Mucosa of gallbladder (tissue), 1 donor: ENCODE measurements at regions not wholly inside any gene's neighbourhood (a gene's known extent, or its start where the extent isn't known, plus 50 kb on each side); places are given as distances from the start of the nearest gene placed in this dataset.
"Not testable (repeated sequence)": the region's sequence is repeated elsewhere in the genome, so short reads cannot be mapped to it uniquely, and the experiment has no call there.

Experiments used
- DNase-seq: peaks from one replicate; pipeline ENCODE4 v3.0.0-alpha.2; 2020; ENCODE audit warnings: low spot score
- donor health status: DM: no; HTN: no; CAD: no.

- no peak for DNase-seq
These were observed 299.5 kb downstream of the MED10 start for GRCh38 chr5:6078881-6079280.

GRCh38 chr5:6076341-6077239, 301.8 kb downstream of the MED10 start:
- no peak for DNase-seq

- DNase-seq: not testable (repeated sequence)
These were observed 305.9 kb downstream of the MED10 start for GRCh38 chr5:6072488-6072887.

GRCh38 chr5:6069496-6070185, 308.7 kb downstream of the MED10 start:
- no peak for DNase-seq

GRCh38 chr5:6066016-6066415, 312.3 kb downstream of the MED10 start:
- no peak for DNase-seq

- DNase-seq: no peak
These were observed 319.1 kb downstream of the MED10 start for GRCh38 chr5:6059137-6059800.

GRCh38 chr5:6058055-6058715, 320.2 kb downstream of the MED10 start:
- DNase-seq: no peak

GRCh38 chr5:6056280-6056679, 322.1 kb downstream of the MED10 start:
- DNase-seq: no peak

GRCh38 chr5:6049662-6050061, 328.7 kb downstream of the MED10 start:
- no peak for DNase-seq

GRCh38 chr5:6048746-6049145, 329.6 kb downstream of the MED10 start:
- no peak for DNase-seq

- no peak for DNase-seq
These were observed 331.9 kb downstream of the MED10 start for GRCh38 chr5:6046296-6046967.

GRCh38 chr5:6043491-6044310, 334.6 kb downstream of the MED10 start:
- DNase-seq: no peak

- no peak for DNase-seq
These were observed 336.3 kb downstream of the MED10 start for GRCh38 chr5:6041977-6042550.

GRCh38 chr5:6039111-6039510, 339.2 kb downstream of the MED10 start:
- no peak for DNase-seq

GRCh38 chr5:6036006-6036405, 342.3 kb downstream of the MED10 start:
- no peak for DNase-seq

GRCh38 chr5:6029811-6030271, 348.5 kb downstream of the MED10 start:
- no peak for DNase-seq

- DNase-seq: no peak
These were observed 351.5 kb downstream of the MED10 start for GRCh38 chr5:6026766-6027406.

- no peak for DNase-seq
These were observed 358.7 kb downstream of the MED10 start for GRCh38 chr5:6019612-6020011.

GRCh38 chr5:6013506-6013905, 364.8 kb downstream of the MED10 start:
- DNase-seq: no peak

GRCh38 chr5:6011199-6011598, 367.1 kb downstream of the MED10 start:
- no peak for DNase-seq
